ENCODE measurements at regions not wholly inside any gene's neighbourhood (a gene's known extent, or its start where the extent isn't known, plus 50 kb on each side); places are given as distances from the start of the nearest gene placed in this dataset.
A peak's percentile ranks its signal among the peaks of the same experiment; 100 is the strongest.

DNA sequence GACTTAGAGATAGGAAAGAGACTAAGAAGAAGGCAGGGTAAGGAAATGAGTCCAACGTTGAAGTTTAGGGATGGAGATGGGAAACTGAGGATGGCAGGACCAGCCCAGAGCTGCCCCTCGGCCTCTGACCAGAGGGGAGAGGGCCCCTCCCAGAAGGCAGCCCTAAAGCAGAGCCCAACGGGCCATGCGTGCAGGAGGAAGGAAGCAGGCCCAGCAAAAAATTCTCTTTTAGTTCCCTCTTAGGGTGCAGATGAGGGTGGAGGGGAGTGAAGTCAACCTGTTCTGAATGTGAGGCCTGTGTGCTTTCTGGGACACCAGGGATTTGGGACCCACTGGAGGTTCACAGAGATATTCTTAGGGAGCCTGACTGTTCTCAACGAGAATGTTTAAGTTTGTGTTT, 225.4 kb downstream of the RHOU start:
- intact Hi-C loops (cut with DNase I) = no loop called here
- DNase-seq = no peak

DNA sequence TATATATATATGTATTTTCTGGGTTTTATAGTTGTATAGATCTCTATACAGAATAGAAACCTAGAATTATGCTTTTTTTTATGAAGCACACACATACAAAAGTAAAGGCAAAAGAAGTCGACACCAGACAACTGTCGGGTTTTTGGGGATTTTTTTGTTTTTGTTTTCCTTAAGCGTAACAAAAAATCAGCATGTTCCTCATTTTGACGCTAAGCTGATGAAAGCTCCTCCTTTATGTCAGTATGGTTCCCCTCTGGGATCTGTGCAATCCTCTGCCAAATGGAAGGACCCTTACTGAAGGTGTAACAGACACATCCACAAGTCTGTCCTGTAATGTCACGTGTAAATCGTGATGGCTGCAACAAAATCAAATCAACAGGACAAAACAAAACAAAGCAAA, 226.2 kb downstream of the RHOU start:
- TF ChIP-seq, protein P1, sequence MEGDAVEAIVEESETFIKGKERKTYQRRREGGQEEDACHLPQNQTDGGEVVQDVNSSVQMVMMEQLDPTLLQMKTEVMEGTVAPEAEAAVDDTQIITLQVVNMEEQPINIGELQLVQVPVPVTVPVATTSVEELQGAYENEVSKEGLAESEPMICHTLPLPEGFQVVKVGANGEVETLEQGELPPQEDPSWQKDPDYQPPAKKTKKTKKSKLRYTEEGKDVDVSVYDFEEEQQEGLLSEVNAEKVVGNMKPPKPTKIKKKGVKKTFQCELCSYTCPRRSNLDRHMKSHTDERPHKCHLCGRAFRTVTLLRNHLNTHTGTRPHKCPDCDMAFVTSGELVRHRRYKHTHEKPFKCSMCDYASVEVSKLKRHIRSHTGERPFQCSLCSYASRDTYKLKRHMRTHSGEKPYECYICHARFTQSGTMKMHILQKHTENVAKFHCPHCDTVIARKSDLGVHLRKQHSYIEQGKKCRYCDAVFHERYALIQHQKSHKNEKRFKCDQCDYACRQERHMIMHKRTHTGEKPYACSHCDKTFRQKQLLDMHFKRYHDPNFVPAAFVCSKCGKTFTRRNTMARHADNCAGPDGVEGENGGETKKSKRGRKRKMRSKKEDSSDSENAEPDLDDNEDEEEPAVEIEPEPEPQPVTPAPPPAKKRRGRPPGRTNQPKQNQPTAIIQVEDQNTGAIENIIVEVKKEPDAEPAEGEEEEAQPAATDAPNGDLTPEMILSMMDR (IDR thresholded peaks at IDR 0.05) = no peak
- no peak for TF ChIP-seq POLR2A (IDR thresholded peaks at IDR 0.05)
- no peaks in the 10 kb centered on the region for H3K27me3 ChIP-seq
- no peaks in the 10 kb centered on the region for H3K36me3 ChIP-seq (replicated peaks in 1 of 2)
- DNase-seq = no peak
- intact Hi-C loops (cut with DNase I) = no loop called here
- H3K4me1 ChIP-seq (replicated peaks in 1 of 2) = peaks cover 0 to 4% of the 10 kb centered on the region in 2 donors
- H3K4me3 ChIP-seq = no peak overlapping the region
- H3K9me3 ChIP-seq (replicated peaks in 1 of 3) = no peaks in the 10 kb centered on the region
- H3K27ac ChIP-seq = no peak overlapping the region
- 83 to 91% (median 88%) methylated on average over 6 of the region's 6 CpGs for WGBS, 4 donors

More for the DNA sequence above, 225.4 kb downstream of the RHOU start:
- H3K27ac ChIP-seq = no peak overlapping the region
- TF ChIP-seq, protein P1 (IDR thresholded peaks at IDR 0.05) = no peak
- TF ChIP-seq POLR2A (IDR thresholded peaks at IDR 0.05) = no peak
- H3K4me1 ChIP-seq (replicated peaks in 1 of 2) = peaks cover 0 to 4% of the 10 kb centered on the region in 2 donors
- no peaks in the 10 kb centered on the region for H3K27me3 ChIP-seq
- no peaks in the 10 kb centered on the region for H3K9me3 ChIP-seq (replicated peaks in 1 of 3)
- no peaks in the 10 kb centered on the region for H3K36me3 ChIP-seq (replicated peaks in 1 of 2)
- H3K4me3 ChIP-seq = no peak overlapping the region
- WGBS, 4 donors = 60 to 83% (median 68%) methylated on average over 5 of the region's 5 CpGs

- intact Hi-C loops (cut with DNase I) = no loop called here
- no peak for DNase-seq
These were observed 228.5 kb downstream of the RHOU start for GRCh38 chr1:228963795-228964177.

DNA sequence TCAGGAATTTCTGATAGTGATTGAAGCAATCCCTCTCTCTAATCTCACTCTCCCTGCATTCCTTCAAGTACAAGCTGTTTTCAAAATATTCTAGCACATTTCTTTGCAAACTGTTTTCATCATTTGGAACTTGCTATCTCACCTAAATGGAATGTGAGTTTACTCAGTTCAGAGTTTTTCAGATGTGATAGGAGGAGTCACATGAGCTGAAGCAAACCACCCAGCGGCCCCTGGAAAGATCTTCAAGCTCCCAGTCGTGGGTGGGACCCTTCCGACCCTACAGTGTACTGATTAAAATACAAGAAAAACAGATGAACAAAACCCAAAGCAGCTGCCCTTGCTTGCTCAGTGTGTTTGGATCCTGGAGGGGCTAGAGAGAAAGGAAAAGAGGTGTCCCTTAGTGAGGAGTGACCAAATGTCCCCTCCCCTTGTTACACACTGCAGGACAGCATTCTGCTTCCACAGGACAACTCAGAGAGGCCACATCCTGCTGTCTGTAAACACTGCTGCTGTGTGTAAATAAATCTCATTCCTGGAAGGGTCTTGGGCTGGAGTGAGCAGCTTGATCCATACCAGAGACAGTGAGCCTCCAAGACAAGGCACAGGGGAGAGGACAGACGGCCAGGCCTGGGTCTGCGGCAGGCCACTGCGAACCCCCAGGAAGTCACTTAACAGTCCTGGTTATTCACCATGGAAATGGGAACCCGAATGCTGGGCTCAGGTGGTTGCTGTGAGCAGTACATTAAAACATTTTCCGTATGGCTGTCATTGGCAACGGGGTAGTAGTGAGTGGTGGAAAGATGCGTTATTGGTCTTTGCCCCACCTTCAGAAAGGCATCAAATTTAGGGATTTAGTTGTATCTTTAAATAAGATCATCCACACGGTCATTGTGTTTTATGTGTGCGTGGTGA, 229.2 kb downstream of the RHOU start:
- peaks cover 0 to 4% of the 10 kb centered on the region in 2 donors for H3K4me1 ChIP-seq (replicated peaks in 1 of 2)
- WGBS, 4 donors = 73 to 95% (median 75%) methylated on average over 12 of the region's 12 CpGs
- H3K4me3 ChIP-seq = no peak overlapping the region
- DNase-seq = peak in 2 of 7 donors; percentile 19 to 40
- intact Hi-C loops (cut with DNase I) = no loop called here
- no peak for TF ChIP-seq POLR2A (IDR thresholded peaks at IDR 0.05)
- TF ChIP-seq, protein P1 (IDR thresholded peaks at IDR 0.05) = no peak
- H3K27ac ChIP-seq = peak overlapping the region in 2 of 5 donors; percentile 34 to 70
- no peaks in the 10 kb centered on the region for H3K36me3 ChIP-seq (replicated peaks in 1 of 2)
- no peaks in the 10 kb centered on the region for H3K27me3 ChIP-seq
- H3K9me3 ChIP-seq (replicated peaks in 1 of 3) = no peaks in the 10 kb centered on the region

More at GRCh38 chr1:228963795-228964177, 228.5 kb downstream of the RHOU start:
- H3K27me3 ChIP-seq = no peaks in the 10 kb centered on the region
- H3K4me1 ChIP-seq (replicated peaks in 1 of 2) = peaks cover 0 to 4% of the 10 kb centered on the region in 2 donors
- no peak overlapping the region for H3K4me3 ChIP-seq
- TF ChIP-seq POLR2A (IDR thresholded peaks at IDR 0.05) = no peak
- H3K27ac ChIP-seq = peak overlapping the region in 2 of 5 donors; percentile 24 to 70
- 38 to 83% (median 67%) methylated on average over 2 of the region's 2 CpGs for WGBS, 4 donors
- H3K36me3 ChIP-seq (replicated peaks in 1 of 2) = no peaks in the 10 kb centered on the region
- H3K9me3 ChIP-seq (replicated peaks in 1 of 3) = no peaks in the 10 kb centered on the region
